KMS-11 (cell line): ENCODE measurements at regions not wholly inside any gene's neighbourhood (a gene's known extent, or its start where the extent isn't known, plus 50 kb on each side); places are given as distances from the start of the nearest gene placed in this dataset.

ENCODE experiments used
- H2AFZ ChIP-seq: fragments of 200-600 bp; sonication (generic); 2 replicates; pipeline ENCODE4 v1.6.1; 2016; ENCODE audit warnings: antibody characterized with exemption, mixed run types, low read depth
- H3K27ac ChIP-seq: fragments of 200-600 bp; sonication (generic); 2 replicates; pipeline ENCODE4 v1.6.1; 2016; ENCODE audit warnings: mild to moderate bottlenecking, mixed run types
- H3K27me3 ChIP-seq: fragments of 200-600 bp; sonication (generic); 2 replicates; pipeline ENCODE4 v1.6.1; 2017; ENCODE audit warnings: mild to moderate bottlenecking, low read depth, mixed run types, moderate library complexity; ENCODE audit not compliant: insufficient read depth
- H3K36me3 ChIP-seq: fragments of 200-600 bp; sonication (generic); 2 replicates; pipeline ENCODE4 v1.6.1; 2017; ENCODE audit warnings: mild to moderate bottlenecking, mixed run types; ENCODE audit not compliant: insufficient read depth
- H3K4me1 ChIP-seq: fragments of 200-600 bp; sonication (generic); 2 replicates; pipeline ENCODE4 v1.6.1; 2016; ENCODE audit warnings: mild to moderate bottlenecking, low read depth, mixed run types; ENCODE audit not compliant: poor library complexity, severe bottlenecking
- H3K4me2 ChIP-seq: fragments of 200-600 bp; sonication (generic); 2 replicates; pipeline ENCODE4 v1.7.0; 2016; ENCODE audit warnings: mild to moderate bottlenecking, mixed run types
- H3K4me3 ChIP-seq: fragments of 200-600 bp; sonication (generic); IDR thresholded peaks from 2 replicates; pipeline ENCODE4 v1.6.1; 2017; ENCODE audit warnings: low read depth, low read length, mixed read lengths; ENCODE audit not compliant: insufficient read depth
- H3K79me2 ChIP-seq: fragments of 200-600 bp; sonication (generic); 2 replicates; pipeline ENCODE4 v1.6.1; 2016; ENCODE audit warnings: low read depth, mixed run types; ENCODE audit not compliant: insufficient read depth
- H3K9ac ChIP-seq: fragments of 200-600 bp; sonication (generic); 2 replicates; pipeline ENCODE4 v1.6.1; 2016; ENCODE audit warnings: mild to moderate bottlenecking, mixed run types
- H4K20me1 ChIP-seq: fragments of 200-600 bp; sonication (generic); 2 replicates; pipeline ENCODE4 v1.6.1; 2016; ENCODE audit warnings: mild to moderate bottlenecking, mixed run types; ENCODE audit not compliant: insufficient read depth
- TF ChIP-seq, protein P1 (sequence below): fragments of 200-600 bp; sonication (generic); conservative IDR thresholded peaks from 2 replicates; pipeline ENCODE4 v1.6.1; 2017; ENCODE audit warnings: low read depth, mild to moderate bottlenecking, antibody characterized with exemption, low read length, moderate library complexity, mixed read lengths

DNA sequence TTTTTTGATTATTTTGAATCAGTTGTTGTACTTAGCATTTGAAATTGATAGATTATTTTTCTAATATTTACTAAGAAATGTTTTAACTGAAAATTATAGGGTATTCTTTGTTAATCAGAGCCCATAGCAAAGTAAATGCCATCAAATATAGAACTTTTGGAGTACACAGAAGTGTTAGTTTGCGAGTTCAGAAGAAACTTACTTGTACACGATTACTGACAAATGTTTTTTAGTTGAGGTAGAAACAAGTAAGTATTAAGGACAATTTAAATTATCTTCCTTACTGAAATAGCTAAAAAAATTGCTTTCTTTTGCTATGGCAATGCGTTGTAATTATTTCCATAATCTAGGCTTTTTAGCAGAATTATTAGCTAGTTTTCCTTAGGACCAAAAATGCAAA, 692.2 kb downstream of the USP25 start:
- Histone ChIP-seq H3K9ac (no peak overlapping the region), H3K4me3 (no peak overlapping the region), H3K36me3 (no peaks in the 10 kb centered on the region), H3K27me3 (no peaks in the 10 kb centered on the region), H3K27ac (no peak overlapping the region), H4K20me1 (no peaks in the 10 kb centered on the region), H3K4me1 (peaks cover 6% of the 10 kb centered on the region), H3K79me2 (no peaks in the 10 kb centered on the region), H2AFZ (no peak overlapping the region), H3K4me2 (no peak overlapping the region)
- TF ChIP-seq, protein P1, sequence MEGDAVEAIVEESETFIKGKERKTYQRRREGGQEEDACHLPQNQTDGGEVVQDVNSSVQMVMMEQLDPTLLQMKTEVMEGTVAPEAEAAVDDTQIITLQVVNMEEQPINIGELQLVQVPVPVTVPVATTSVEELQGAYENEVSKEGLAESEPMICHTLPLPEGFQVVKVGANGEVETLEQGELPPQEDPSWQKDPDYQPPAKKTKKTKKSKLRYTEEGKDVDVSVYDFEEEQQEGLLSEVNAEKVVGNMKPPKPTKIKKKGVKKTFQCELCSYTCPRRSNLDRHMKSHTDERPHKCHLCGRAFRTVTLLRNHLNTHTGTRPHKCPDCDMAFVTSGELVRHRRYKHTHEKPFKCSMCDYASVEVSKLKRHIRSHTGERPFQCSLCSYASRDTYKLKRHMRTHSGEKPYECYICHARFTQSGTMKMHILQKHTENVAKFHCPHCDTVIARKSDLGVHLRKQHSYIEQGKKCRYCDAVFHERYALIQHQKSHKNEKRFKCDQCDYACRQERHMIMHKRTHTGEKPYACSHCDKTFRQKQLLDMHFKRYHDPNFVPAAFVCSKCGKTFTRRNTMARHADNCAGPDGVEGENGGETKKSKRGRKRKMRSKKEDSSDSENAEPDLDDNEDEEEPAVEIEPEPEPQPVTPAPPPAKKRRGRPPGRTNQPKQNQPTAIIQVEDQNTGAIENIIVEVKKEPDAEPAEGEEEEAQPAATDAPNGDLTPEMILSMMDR: no peak

DNA sequence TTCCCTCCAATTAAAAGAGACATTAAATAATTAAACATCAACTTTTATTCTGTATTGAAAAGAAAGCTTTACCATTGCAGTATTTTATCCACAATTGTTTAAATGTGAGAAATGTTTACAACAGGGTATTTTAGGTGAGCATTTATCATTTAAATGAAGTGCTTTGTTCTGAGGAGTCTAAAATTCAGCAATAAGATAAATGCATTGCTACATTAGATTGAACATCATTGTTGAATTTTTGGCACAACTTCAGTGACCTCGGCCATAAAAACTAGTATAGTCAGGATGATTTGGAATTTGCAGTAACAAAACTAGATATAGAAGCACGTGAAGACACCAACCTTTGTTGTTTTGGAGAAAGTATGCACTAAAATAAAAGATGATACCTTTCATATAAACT, 692.9 kb downstream of the USP25 start:
- Histone ChIP-seq H3K27ac (no peak overlapping the region), H2AFZ (no peak overlapping the region), H3K27me3 (no peaks in the 10 kb centered on the region), H3K9ac (no peak overlapping the region), H3K4me2 (no peak overlapping the region), H4K20me1 (no peaks in the 10 kb centered on the region), H3K79me2 (no peaks in the 10 kb centered on the region), H3K4me3 (no peak overlapping the region), H3K4me1 (peaks cover 6% of the 10 kb centered on the region), H3K36me3 (no peaks in the 10 kb centered on the region)
- TF ChIP-seq, protein P1: no peak

DNA sequence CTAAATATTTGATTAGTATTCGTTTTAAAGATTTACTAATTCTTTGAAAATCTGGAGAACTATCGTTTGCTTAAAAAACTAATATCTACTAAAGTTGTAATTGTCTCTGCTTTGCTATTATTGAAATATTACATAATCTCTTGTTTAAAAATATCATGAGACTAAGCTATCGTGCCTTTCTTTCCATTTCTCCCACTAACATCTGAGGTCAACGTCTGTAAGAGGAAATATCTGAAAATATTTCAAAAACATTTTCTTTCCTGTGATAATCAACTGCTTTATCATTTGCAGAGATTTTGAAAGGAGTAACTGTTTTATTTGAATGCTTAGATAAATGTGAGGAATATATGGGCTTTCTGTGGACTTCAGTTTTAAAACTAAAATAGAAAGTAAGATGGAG, 694.1 kb downstream of the USP25 start:
- H4K20me1 ChIP-seq: no peaks in the 10 kb centered on the region
- no peak overlapping the region for H3K4me3 ChIP-seq
- no peak overlapping the region for H2AFZ ChIP-seq
- H3K4me1 ChIP-seq: peaks cover 6% of the 10 kb centered on the region
- no peak overlapping the region for H3K9ac ChIP-seq
- H3K79me2 ChIP-seq: no peaks in the 10 kb centered on the region
- no peaks in the 10 kb centered on the region for H3K27me3 ChIP-seq
- TF ChIP-seq, protein P1: no peak
- H3K36me3 ChIP-seq: no peaks in the 10 kb centered on the region
- H3K4me2 ChIP-seq: no peak overlapping the region
- H3K27ac ChIP-seq: no peak overlapping the region

DNA sequence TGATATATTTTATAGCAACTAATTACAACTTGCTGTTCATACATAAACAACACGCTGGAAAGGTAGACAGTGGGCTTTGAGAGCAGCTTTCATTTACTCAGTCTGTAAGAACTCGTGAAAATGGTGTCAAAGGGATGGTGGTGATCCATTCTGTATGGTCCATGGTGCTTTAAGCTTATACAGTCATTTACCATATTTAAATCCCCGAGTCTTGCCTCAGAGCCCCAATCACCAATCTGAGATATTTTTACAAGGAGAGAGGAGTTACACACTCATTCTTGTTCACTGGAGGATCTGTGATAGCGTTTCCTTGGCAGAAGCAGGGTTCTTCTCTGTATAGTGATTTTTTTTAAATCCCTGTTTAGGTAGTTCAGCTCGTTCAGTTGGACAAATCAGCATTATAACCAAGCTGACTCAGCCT, 694.6 kb downstream of the USP25 start:
- no peak overlapping the region for H3K4me2 ChIP-seq
- no peak overlapping the region for H3K4me3 ChIP-seq

More for the DNA sequence above, 694.6 kb downstream of the USP25 start:
- H3K79me2 ChIP-seq: no peaks in the 10 kb centered on the region
- no peak overlapping the region for H3K9ac ChIP-seq
- no peaks in the 10 kb centered on the region for H4K20me1 ChIP-seq
- peaks cover 6% of the 10 kb centered on the region for H3K4me1 ChIP-seq
- TF ChIP-seq, protein P1: no peak
- no peaks in the 10 kb centered on the region for H3K27me3 ChIP-seq
- H3K27ac ChIP-seq: no peak overlapping the region
- no peaks in the 10 kb centered on the region for H3K36me3 ChIP-seq
- no peak overlapping the region for H2AFZ ChIP-seq
